GM18861 (cell line): ENCODE measurements at regions not wholly inside any gene's neighbourhood (a gene's known extent, or its start where the extent isn't known, plus 50 kb on each side); places are given as distances from the start of the nearest gene placed in this dataset.
"Not testable (repeated sequence)": the region's sequence is repeated elsewhere in the genome, so short reads cannot be mapped to it uniquely, and the experiment has no call there.

ENCODE experiments used
- ATAC-seq: cut with Tn5 transposase; IDR thresholded peaks from one replicate; pipeline ENCODE4 v1.9.1; 2021; ENCODE audit not compliant: unreplicated experiment

GRCh38 chr17:445839-446238 lies 93.2 kb upstream of the RPH3AL start, which contains the start of gene RFLNB:
Gene RFLNB, minus strand, starts transcription at chr17:445939.
- not testable (repeated sequence) for ATAC-seq

GRCh38 chr17:444879-445454 lies 92.4 kb upstream of the RPH3AL start:
- ATAC-seq: no peak

- no peak for ATAC-seq
These were observed 90.5 kb upstream of the RPH3AL start for GRCh38 chr17:443109-443508.

- ATAC-seq: no peak
These were observed 88.7 kb upstream of the RPH3AL start for GRCh38 chr17:441155-441950.

- no peak for ATAC-seq
These were observed 85.6 kb upstream of the RPH3AL start for GRCh38 chr17:438191-438590.

GRCh38 chr17:437545-437944 lies 84.9 kb upstream of the RPH3AL start:
- no peak for ATAC-seq

- no peak for ATAC-seq
These were observed 84.0 kb upstream of the RPH3AL start for GRCh38 chr17:436571-436970.

GRCh38 chr17:432471-432870 lies 79.9 kb upstream of the RPH3AL start:
- ATAC-seq: not testable (repeated sequence)

- no peak for ATAC-seq
These were observed 78.9 kb upstream of the RPH3AL start for GRCh38 chr17:431494-431893.

GRCh38 chr17:429589-429988 lies 77.0 kb upstream of the RPH3AL start:
- no peak for ATAC-seq

GRCh38 chr17:428414-428813 lies 75.8 kb upstream of the RPH3AL start:
- ATAC-seq: no peak

- no peak for ATAC-seq
These were observed 75.3 kb upstream of the RPH3AL start for GRCh38 chr17:427891-428290.

- ATAC-seq: no peak
These were observed 74.7 kb upstream of the RPH3AL start for GRCh38 chr17:427327-427726.

- no peak for ATAC-seq
These were observed 69.8 kb upstream of the RPH3AL start for GRCh38 chr17:422196-422930.

- ATAC-seq: no peak
These were observed 68.0 kb upstream of the RPH3AL start for GRCh38 chr17:420479-421175.

GRCh38 chr17:419073-419735 lies 66.6 kb upstream of the RPH3AL start:
- ATAC-seq: no peak

- no peak for ATAC-seq
These were observed 65.8 kb upstream of the RPH3AL start for GRCh38 chr17:418421-418751.

GRCh38 chr17:417691-418420 lies 65.2 kb upstream of the RPH3AL start:
- no peak for ATAC-seq

GRCh38 chr17:416293-417206 lies 63.9 kb upstream of the RPH3AL start:
- no peak for ATAC-seq
